DMS 273 (cell line): ENCODE measurements at regions not wholly inside any gene's neighbourhood (a gene's known extent, or its start where the extent isn't known, plus 50 kb on each side); places are given as distances from the start of the nearest gene placed in this dataset.
"Not testable (repeated sequence)": the region's sequence is repeated elsewhere in the genome, so short reads cannot be mapped to it uniquely, and the experiment has no call there.

Experiments used
- DNase-seq: peaks from one replicate; lab custom pipeline; 2025; ENCODE audit not compliant: unreplicated experiment; lab: John Stamatoyannopoulos, UW

DNA sequence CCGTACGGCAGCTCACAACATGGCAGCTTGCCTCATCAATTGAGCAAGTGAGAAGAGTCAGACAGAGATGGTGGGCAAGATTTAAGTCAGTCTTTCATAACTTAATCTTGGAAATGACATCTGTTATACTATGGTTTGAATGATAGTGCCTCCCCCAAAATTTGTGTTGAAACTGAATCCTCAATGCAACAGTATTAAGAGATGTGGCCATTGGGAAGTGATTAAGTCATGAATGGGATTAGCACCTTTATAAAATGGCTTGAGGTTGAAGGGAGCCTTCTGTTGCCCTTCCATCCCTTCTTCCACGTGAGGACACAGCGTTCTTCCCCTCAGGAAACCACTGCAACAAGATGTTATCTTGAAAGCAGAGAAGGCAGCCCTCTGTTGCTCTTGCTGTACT lies 124.2 kb downstream of the C12orf75 start:
- no peak for DNase-seq

DNA sequence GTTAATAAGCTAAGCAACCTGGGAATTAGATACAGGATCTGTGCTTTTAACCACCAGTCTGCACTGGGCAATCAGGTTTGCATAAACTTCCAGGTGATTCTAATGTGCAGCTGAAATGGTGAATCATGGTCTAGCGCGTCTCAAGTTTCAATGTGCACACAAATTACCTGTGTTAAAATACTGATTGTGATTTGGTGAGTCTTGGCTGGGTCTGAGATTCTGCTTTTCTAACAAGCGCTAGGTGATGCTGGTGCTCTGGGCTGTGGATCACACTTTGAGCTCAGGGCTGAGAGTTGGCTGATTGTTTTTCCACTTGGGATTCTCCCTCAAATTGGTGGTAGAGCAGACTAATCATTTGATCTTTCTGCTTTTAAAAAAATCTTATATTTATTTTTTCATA lies 124.8 kb downstream of the C12orf75 start:
- DNase-seq, result no peak

DNA sequence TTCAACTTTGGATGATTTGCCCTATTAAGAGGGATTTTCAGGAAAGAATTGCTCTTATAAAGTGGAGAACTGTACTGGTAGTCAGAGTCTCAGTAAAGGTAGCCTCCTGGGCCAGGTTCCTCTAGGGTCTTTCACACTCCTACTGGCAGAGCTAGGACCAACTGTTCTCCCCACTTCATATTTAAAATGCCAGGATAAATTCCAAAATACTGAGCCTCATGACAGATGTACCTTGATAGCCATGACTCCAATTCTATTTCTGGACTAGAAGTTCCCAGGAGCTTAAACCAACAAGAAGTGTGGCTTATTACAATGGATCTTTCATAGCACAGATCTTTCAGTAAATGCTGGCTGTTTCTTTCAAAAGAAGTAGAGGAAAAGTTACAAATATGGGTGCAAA lies 126.5 kb downstream of the C12orf75 start:
- DNase-seq, result peak; percentile 3

DNA sequence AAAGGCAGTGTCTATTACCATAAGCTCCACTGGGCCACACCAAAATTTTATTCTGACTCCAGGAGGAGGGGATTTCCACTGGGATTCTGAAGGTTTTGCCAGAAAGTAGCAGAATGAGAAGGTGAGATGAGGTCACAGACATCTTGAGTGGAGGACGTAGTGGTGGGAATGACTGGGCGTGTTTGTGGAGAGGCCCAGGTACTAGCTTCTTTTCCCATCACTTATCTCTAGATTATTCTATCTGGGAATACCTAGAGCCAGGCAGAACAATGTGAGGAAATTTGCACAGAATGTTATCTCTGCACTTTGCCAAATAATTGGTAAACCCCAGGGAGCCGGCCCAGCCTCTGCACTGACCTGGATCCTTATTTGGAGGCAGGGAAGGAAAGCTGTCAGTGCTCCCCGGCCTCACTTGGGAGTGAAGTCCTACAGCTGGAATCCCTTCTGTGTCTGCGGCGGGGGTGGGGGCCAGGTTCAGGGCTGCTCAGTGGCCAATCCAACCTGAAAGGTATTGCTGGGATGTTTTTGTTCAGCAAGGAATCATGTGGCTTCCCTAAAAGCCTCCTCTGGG lies 129.4 kb downstream of the C12orf75 start:
- no peak for DNase-seq

DNA sequence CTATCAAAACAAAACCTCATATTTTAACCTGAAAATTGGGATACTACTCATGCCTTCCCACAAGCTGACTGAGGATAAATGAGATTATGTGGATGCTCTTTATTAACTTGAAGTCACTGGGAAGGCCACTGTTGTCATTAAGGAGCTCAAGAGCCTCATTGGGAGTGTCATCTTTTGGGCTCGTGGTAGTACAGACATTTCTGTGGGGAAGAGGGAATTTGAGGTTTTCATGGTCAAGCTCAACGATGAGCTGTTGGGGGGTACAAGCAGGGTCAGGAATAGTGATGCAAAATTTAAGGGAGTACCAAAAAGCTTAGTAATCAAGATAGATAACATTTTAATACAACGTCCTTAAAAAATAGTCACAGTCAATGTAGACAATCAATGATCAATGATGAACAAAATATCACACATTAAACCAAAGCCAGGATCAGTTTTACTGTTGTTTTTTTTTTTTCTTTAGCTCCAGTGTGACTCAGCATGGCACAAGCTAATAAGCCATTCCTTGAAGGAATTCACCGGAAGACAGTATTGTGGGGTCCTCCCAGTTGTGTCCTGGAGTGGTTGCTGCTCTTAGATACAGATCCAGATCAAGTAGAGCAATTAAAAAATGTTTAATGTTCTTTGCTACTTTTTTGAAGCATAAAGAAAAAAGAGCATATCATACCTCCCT lies 130.9 kb downstream of the C12orf75 start:
- DNase-seq, result no peak

DNA sequence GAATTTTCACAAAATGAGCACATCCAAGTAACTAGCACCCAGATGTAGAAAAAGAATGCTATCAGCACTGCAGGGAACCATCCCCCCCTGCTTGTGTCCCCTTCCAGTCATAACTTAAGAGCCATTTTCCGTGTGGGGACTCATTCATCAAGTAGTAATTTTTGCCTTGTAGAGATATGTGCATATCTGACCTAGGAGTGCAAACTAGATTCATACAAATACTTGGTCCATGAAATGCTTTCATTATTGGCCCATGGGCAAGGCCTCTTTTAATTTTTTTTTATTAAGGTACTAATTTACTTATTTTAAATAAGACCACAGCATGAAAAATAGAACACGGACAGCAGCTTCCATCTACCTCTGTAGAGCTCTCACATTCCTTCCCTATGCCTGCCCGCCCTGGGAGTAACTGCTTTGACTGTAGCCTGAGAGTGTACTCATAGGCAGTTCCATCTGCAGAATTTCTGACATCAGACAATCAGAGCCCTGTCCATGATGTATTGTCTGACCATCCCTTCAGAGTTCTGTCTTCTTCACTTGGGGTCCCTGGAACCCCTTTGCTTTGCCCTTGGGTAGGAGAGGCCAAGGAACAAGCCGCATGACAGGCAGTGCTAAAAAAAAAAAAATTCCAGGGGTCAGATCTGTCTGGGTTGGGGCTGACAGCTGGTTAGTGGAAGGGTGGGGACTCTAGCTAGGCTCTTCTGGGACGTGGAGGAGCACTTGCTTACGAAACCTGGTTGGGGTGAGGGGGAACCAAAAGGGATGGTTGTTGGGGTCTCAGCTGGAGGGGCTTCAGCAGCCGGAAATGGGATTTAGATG lies 131.7 kb downstream of the C12orf75 start:
- no peak for DNase-seq

DNA sequence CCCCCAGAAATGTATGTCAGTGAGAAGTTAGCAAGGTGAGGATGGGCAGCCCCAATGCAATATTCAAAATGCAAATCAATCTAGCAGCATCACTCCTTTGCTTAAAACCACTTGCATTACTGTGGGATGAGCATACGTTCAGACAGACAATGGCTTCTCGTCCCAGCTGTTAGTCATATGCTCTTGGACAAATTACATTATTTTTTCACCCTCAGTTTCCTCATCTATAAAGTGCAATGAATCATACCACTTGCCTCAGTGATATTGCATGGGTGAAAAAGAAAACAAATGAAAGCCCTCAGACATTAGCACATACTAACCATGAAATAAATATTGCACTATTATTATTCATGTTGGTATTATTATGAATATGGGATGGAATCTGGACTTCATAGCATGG lies 132.3 kb downstream of the C12orf75 start:
- no peak for DNase-seq

DNA sequence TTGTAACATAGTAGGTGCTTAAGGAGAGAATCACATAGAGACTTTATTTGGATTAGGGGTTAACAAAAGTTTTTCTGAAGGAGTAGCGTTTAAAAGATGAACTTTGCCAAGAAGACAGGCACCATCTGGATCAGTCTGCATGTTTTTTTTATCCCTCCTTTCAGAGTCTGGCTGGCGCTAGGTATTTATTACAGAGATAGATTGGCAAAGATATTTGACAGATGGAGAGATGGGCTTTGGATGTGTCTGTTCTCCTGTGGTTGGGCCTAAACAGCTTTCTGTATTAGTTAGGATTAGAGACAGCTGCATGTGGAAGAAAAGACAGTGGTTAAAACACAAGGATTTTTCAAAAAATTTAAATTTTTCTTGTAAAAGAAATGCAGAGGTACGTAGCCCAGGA lies 133.9 kb downstream of the C12orf75 start:
- peak; percentile 55 for DNase-seq

DNA sequence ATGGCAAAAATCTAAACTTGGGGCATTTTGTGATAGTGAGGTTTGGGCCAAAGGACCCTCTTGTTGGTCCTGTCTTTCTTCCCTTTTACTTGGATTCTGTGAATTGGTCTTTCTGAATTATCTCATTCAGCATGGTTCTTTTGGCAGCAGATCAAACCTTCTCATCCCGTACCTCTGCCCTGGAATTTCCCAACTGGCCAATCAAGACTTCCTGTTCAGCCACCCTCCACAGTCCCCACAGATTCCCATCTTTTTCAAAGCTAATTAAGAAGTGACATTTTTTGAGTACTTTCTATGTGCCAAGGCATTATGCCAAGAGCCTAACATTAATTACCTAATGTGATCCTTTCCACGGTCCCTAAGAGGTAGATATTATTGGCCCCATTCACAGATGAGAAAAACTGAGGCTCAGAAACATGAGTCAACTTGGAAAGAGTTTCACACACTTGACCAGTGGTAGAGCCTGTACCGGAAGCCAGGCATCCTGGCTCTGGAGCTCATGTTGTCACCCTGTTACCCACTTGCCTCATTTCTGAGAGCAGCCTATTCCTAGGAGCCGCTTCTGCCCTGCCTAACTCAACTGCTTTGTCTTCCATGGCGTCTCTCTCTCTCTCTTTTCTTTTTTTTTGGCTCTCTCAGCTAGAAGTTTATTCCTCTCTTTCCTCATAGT lies 135.9 kb downstream of the C12orf75 start:
- DNase-seq, result no peak

DNA sequence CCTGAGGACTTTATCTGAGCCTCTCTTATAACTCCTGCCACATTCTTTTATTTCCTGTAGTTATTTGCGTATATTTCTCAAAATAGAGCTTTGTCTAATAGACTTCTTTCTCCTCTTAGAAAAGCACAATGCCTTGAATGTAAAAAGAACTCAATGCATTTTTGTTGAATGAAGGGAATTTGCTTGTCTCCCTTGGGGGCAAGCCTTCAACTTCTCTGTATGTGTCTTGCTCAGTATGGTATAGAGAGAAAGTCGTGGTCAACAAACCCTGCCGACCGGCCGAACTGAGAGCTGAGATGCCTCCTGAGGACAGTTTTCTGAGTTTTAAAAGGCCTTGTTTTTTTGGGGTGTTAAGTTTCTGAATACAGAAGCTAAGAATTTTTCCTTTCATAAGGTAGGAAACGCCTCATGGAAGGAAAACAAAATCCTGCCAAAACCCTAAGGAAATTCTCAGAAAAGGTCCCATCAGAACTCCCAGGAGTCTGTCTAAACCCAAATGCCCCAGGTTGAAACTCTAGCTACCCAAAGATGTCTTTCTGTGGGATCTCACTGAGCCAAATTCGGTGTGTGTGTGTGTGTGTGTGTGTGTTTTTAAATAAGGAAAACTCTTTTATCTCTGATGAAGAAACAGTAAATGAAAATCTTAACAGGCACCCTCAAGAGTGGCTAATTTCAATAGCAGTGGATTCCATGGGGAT lies 136.6 kb downstream of the C12orf75 start:
- no peak for DNase-seq

DNA sequence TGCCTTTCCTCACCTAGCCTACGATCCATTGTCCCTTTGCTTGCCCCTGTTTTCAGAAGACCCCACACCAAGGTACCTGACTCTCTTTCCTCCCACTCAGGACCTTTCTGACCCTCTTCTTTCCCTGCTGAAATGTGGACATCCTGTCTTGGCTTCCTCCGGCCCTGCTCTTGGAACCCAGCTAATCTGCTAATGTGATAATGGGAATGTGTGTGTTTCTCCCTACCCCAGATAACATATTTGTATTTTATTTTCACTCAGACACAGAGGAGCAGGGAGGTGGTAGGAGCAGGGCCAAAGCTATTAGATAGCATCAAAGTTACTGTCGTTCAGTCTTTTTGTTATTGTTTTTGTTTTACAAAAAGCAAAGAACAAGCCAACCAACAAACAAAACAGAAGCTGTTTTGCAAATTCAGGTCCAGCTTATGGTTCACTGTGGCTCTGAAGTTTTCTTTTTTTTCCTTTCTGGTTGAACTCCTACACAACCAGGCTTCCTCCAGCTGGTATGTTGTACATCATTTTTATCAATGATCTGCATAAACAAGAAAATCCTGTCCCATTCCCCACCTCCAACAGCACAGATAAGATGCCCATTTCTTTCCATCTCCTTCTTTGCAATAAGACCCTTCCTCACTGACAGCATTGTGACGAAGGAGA lies 137.3 kb downstream of the C12orf75 start:
- DNase-seq, result no peak

DNA sequence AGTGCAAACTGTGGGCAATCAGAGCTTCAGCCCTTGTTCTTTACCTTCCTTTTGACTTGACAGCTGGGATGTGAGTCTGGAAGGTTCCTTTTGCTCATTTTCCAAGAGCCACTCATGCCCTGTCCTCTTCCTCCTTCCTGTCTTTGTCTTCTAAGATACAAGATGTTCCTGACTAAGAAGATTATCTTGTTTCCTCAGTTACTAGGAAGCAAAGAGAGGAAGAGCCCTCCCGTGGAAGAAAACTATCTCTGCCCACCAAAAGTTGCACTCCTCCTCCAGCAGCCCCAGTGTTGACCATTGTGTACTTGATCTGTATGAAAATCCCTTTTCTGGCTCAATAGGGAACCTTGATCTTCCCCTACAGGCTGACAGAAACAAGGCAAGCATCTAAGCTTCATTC lies 138.0 kb downstream of the C12orf75 start:
- DNase-seq, result no peak

DNA sequence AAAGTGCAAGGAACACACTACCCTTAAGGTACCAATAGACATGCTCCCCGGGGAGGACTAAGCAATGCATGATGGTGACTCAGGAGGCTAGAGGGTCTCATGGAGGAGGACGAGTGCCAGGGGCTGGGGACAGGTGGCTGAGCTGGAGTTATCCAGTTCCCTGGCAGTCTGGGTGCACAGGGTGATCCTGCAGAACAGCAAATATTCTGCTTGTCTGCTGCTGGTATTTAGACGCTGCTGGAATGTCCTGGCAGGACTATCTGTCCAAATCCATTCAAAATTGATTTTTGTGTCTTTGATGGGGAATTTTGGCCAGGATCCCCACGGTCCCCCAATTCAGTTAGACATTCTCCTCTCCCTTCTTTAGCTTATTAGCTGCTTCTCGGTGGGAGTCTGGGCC lies 138.7 kb downstream of the C12orf75 start:
- DNase-seq, result no peak

DNA sequence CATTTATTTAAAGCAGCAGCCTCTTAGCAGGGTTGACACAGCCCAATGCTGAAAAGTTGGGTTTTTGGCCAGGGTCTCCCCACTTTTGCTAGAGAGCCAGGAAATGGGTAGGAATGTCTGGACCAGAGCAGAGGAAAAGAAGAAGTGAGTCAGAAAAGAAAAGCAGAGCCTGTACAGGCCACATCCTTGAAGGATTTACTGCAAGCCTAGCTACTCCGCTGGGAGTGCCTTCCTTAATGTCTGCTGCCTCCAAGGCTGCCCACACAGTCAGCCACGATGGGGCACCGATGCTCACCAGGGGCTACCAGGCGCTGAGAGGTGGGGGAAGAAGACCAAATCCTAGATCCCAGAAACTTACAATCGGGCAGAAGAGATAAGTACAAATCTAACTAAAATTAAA lies 139.2 kb downstream of the C12orf75 start:
- DNase-seq, result no peak

DNA sequence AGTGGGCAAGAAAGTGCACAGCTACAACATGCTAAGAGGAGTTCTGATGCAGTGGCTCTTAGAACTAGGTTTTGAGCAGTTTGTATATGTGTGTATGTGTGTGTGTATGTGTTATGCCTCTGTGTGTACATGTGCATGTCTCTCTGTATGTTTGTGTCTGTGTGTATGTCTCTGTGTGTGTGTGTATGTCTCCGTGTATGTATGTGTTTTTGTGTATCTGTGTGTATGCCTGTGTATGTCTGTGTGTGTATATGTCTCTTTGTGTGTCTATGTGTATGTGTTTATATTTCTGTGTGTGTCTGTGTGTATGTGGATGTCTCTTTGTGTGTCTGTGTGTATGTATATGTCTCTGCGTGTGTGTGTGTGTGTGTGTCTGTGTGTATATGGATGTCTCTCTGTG lies 139.6 kb downstream of the C12orf75 start:
- DNase-seq, result no peak

DNA sequence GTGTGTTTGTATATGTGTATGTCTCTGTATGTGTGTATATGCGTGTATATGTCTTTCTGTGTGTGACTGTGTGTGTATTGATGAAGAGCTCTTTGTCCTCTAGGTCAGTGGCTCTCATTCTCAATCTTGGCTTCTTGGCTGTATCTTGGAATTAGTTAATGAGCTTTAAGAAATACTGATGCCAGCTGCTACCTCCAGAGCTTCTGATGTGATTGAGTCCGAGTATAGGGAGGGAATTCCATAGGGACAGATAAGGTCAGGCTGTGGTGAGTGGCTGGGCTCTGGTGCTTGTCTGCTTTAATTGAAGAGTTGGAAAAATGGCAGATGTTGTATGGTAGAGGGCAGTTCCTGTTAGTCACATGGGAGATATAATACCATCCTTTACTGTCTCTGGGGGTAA lies 140.1 kb downstream of the C12orf75 start:
- no peak for DNase-seq

DNA sequence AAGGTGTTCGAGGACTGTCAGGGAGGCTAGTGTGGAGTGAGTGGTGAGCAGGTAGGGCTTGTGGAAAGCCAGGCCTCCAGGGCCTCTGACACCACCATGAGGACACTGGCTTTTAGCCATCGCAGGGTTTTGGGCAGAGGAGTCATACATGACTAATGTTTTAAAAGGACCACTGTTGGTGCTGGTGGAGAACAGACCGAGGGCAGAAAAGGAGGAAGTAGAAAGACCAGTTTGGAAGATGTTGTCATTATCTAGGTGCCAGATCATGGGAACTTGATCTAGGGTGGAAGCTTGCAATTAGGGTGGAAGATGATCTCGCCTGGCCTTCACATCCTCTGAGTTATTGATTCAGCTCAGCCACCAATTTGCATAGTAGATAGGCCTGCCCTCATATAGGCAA lies 144.2 kb downstream of the C12orf75 start:
- DNase-seq, result no peak

DNA sequence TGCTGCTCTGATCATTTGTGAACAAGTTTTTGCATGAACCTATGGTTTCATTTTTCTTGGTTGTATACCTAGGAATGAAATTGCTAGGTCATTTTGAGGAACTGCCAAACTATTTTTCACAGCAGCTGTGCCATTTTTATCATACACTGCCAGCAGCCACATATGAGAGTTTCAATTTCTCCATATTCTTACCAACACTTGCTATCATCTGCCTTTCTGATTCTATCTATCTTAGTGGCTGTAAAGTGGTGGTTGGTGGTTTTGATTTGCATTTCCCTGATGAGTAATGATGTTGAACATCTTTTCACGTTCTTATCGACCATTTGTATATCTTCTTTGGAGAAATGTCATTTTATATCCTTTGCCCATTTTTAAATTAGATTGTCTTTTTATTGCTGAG lies 146.1 kb downstream of the C12orf75 start:
- no peak for DNase-seq

DNA sequence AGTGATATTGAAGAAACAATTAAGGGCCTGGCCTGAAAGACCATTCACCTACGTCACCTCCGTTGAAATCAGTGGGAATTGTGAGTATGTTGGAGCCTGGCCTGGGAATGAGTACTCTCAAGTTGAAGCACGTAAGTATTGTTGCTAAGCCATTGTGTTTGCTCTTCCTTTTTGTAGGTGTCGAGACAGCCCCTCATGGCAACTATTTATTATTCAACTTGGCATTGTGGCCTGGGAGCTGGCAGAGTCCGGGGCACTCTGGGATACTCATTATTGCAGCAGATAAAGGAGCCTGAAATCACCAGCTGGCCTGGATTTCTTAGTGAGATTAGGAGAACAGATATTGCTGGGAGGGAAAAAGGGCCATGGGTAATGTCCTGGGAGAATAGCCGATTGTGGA lies 147.4 kb downstream of the C12orf75 start:
- peak; percentile 16 for DNase-seq

DNA sequence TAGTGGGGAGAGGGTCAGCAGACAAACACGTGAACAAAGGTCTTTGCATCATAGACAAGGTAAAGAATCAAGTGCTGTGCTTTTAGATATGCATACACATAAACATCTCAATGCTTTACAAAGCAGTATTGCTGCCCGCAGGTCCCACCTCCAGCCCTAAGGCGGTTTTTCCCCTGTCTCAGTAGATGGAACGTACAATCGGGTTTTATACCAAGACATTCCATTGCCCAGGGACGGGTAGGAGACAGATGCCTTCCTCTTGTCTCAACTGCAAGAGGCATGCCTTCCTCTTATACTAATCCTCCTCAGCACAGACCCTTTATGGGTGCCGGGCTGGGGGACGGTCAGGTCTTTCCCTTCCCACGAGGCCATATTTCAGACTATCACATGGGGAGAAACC lies 148.3 kb downstream of the C12orf75 start:
- DNase-seq, result not testable (repeated sequence)

DNA sequence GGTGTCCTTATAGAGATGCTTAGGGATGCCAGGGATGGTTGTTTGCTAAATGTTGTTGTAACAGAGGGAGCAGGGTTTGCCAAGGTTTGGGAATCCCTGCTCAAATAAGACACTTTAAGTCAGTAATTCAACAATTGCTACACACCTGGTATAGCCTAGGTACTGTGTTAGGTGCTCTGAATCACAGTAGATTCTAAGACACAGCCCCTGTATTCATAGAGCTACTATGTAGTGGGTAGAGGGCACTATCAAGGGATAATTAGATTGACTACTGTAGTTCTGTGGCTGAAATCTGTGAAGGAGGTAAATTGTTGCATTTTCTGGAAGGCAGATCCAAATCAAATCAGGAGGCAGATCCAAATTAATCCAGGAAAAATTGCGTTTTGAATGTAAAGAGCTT lies 149.2 kb downstream of the C12orf75 start:
- DNase-seq, result no peak
